Kidney (tissue), 13 donors: ENCODE measurements at regions not wholly inside any gene's neighbourhood (a gene's known extent, or its start where the extent isn't known, plus 50 kb on each side); places are given as distances from the start of the nearest gene placed in this dataset.

Source experiments
- DNase-seq, 5 donors: peaks; one replicate each; pipeline ENCODE4 v3.0.0-alpha.2; 2013 to 2020
- FAIRE-seq: peaks from 2 replicates; lab custom pipeline; 2012; peaks lifted over from hg19 to GRCh38; lab: Jason Lieb, UNC
- H3K27ac ChIP-seq, 2 donors: one replicate each; pipeline ENCODE4 v1.7.0; 2013; ENCODE audit warnings: low read depth in 2 of 2, low read length in 2 of 2, inconsistent platforms in 1 of 2
- H3K27me3 ChIP-seq: one replicate; pipeline ENCODE4 v1.7.1; 2013; ENCODE audit warnings: low read length, inconsistent platforms; ENCODE audit not compliant: control insufficient read depth, insufficient read depth
- H3K36me3 ChIP-seq, 3 donors: one replicate each; pipeline versions ENCODE4 v1.7.0 to v1.7.1; 2013; ENCODE audit warnings: low read length in 3 of 3, control low read depth in 1 of 3, inconsistent platforms in 1 of 3; ENCODE audit not compliant: insufficient read depth in 3 of 3, control insufficient read depth in 2 of 3
- H3K4me1 ChIP-seq, 3 donors: one replicate each; pipeline versions ENCODE4 v1.7.0 to v1.7.1; 2013; ENCODE audit warnings: low read length in 3 of 3, inconsistent platforms in 1 of 3, low read depth in 1 of 3; ENCODE audit not compliant: control insufficient read depth in 2 of 3, insufficient read depth in 2 of 3
- H3K4me3 ChIP-seq, 3 donors: one replicate each; pipeline versions ENCODE4 v1.7.0 to v1.8.1; 2013; ENCODE audit warnings: low read length in 3 of 3, control low read depth in 1 of 3, inconsistent platforms in 1 of 3
- H3K9ac ChIP-seq, 3 donors: one replicate each; pipeline versions ENCODE4 v1.7.0 to v1.7.1; 2013; ENCODE audit warnings: low read length in 3 of 3, control low read depth in 1 of 3, inconsistent platforms in 1 of 3
- H3K9me3 ChIP-seq, 3 donors: one replicate each; pipeline versions ENCODE4 v1.7.0 to v1.7.1; 2013; ENCODE audit warnings: low read length in 3 of 3, control low read depth in 1 of 3, inconsistent platforms in 1 of 3; ENCODE audit not compliant: control insufficient read depth in 2 of 3, insufficient read depth in 1 of 3
- CTCF ChIP-seq: IDR thresholded peaks from 3 replicates; pipeline ENCODE4 v1.5.1; 2012; ENCODE audit warnings: mild to moderate bottlenecking, moderate library complexity, borderline replicate concordance; ENCODE audit not compliant: insufficient read depth; ENCODE audit errors: extremely low read depth
- intact Hi-C: fragments of 100-400 bp; cut with DNase I; formaldehyde crosslinking; loops from one replicate; pipeline ENCODE4 v1.11.1; 2022
- donor health status: control.
- donor health status: control.
- donor health status: control.
- donor health status: control.
- donor health status: control.
- donor health status: DM: yes; HTN: yes; CAD: no.
- donor health status: Normal renal cell carcinoma (clear cell type).

- no peak for TF ChIP-seq CTCF
- DNase-seq (no peak), FAIRE-seq (no peak)
- Histone ChIP-seq H3K9me3 (no peaks in the 10 kb centered on the region), H3K4me3 (no peak overlapping the region), H3K27me3 (no peaks in the 10 kb centered on the region), H3K9ac (no peak overlapping the region), H3K27ac (no peak overlapping the region), H3K36me3 (no peaks in the 10 kb centered on the region), H3K4me1 (peaks cover 0 to 13% (median 0%) of the 10 kb centered on the region in 3 donors)
- intact Hi-C loops: no loop called here
Measured at GRCh38 chr13:91132381-91132780, 215.1 kb upstream of the MIR17HG start.

- H3K9ac ChIP-seq: no peak overlapping the region
- FAIRE-seq (no peak), DNase-seq (peak in 2 of 5 donors; percentile 16 to 68)
- H3K4me1 ChIP-seq: peaks cover 0 to 13% (median 0%) of the 10 kb centered on the region in 3 donors
- no peak overlapping the region for H3K27ac ChIP-seq
- H3K4me3 ChIP-seq: no peak overlapping the region
- H3K36me3 ChIP-seq: no peaks in the 10 kb centered on the region
- no peak for TF ChIP-seq CTCF
- intact Hi-C loops: no loop called here
- H3K27me3 ChIP-seq: no peaks in the 10 kb centered on the region
- H3K9me3 ChIP-seq: no peaks in the 10 kb centered on the region
Measured at GRCh38 chr13:91132786-91133185, 214.7 kb upstream of the MIR17HG start.

- H3K36me3 ChIP-seq: no peaks in the 10 kb centered on the region
- intact Hi-C loops: no loop called here
- H3K4me3 ChIP-seq: no peak overlapping the region
- no peaks in the 10 kb centered on the region for H3K27me3 ChIP-seq
- H3K9me3 ChIP-seq: no peaks in the 10 kb centered on the region
- no peak overlapping the region for H3K9ac ChIP-seq
- peak; percentile 76 for TF ChIP-seq CTCF
- H3K27ac ChIP-seq: no peak overlapping the region
- peak; percentile 98 for FAIRE-seq
- DNase-seq: peak in 3 of 5 donors; percentile 31 to 88 (median 79)
- H3K4me1 ChIP-seq: peaks cover 0 to 13% (median 0%) of the 10 kb centered on the region in 3 donors
Measured at GRCh38 chr13:91133941-91134802, 213.3 kb upstream of the MIR17HG start.
